H1 (cell line): ENCODE measurements at regions not wholly inside any gene's neighbourhood (a gene's known extent, or its start where the extent isn't known, plus 50 kb on each side); places are given as distances from the start of the nearest gene placed in this dataset.

Experiments used
- ATF2 ChIP-seq: IDR thresholded peaks from 2 replicates; pipeline ENCODE4 v1.6.1; 2012; ENCODE audit warnings: low read length, inconsistent platforms
- CBX5 ChIP-seq: fragments of 300-800, 300-1000 bp; sonication (generic); IDR thresholded peaks from 2 replicates; pipeline ENCODE4 v1.7.1; 2016; ENCODE audit warnings: antibody characterized with exemption, low read length, low read depth
- HDAC6 ChIP-seq: IDR thresholded peaks from one replicate; pipeline ENCODE4 v1.7.1; 2012; ENCODE audit warnings: low read depth, mild to moderate bottlenecking, inconsistent platforms, low read length, moderate library complexity
- KDM5A ChIP-seq: fragments of 200-600 bp; IDR thresholded peaks from 2 replicates; pipeline ENCODE4 v1.7.1; 2012; ENCODE audit warnings: mild to moderate bottlenecking, low read length, inconsistent platforms, mixed read lengths
- NRF1 ChIP-seq: IDR thresholded peaks from 2 replicates; pipeline ENCODE4 v1.6.1; 2011; ENCODE audit warnings: mild to moderate bottlenecking, low read depth, low read length, improper control_type of control experiment
- POLR2AphosphoS5 ChIP-seq: IDR thresholded peaks from 2 replicates; pipeline ENCODE4 v1.6.1; 2011; ENCODE audit warnings: low read depth, low read length
- POU5F1 ChIP-seq: IDR thresholded peaks from 2 replicates; pipeline ENCODE4 v1.6.1; 2011; ENCODE audit warnings: low read depth, mild to moderate bottlenecking, low read length, moderate library complexity
- SAP30 ChIP-seq: fragments of 300-600 bp; sonication (generic); IDR thresholded peaks from 2 replicates; pipeline ENCODE4 v1.7.1; 2012; ENCODE audit warnings: low read length, moderate library complexity, mild to moderate bottlenecking, inconsistent platforms; ENCODE audit not compliant: insufficient read depth, insufficient replicate concordance
- SIN3A ChIP-seq, 2 experiments: IDR thresholded peaks in 1 of 2; conservative IDR thresholded peaks in 1 of 2; 2 replicates each; pipeline ENCODE4 v1.6.1; 2011 to 2012; ENCODE audit warnings: low read length in 2 of 2, improper control_type of control experiment in 1 of 2, low read depth in 1 of 2, mild to moderate bottlenecking in 1 of 2
- SIX5 ChIP-seq: IDR thresholded peaks from 2 replicates; pipeline ENCODE4 v1.6.1; 2011; ENCODE audit warnings: mild to moderate bottlenecking, low read depth, low read length
- SUZ12 ChIP-seq: fragments of 200-600 bp; sonication (generic); IDR thresholded peaks from 2 replicates; pipeline ENCODE4 v1.6.1; 2012; ENCODE audit warnings: mild to moderate bottlenecking, inconsistent platforms, low read length, moderate library complexity, mixed read lengths

DNA sequence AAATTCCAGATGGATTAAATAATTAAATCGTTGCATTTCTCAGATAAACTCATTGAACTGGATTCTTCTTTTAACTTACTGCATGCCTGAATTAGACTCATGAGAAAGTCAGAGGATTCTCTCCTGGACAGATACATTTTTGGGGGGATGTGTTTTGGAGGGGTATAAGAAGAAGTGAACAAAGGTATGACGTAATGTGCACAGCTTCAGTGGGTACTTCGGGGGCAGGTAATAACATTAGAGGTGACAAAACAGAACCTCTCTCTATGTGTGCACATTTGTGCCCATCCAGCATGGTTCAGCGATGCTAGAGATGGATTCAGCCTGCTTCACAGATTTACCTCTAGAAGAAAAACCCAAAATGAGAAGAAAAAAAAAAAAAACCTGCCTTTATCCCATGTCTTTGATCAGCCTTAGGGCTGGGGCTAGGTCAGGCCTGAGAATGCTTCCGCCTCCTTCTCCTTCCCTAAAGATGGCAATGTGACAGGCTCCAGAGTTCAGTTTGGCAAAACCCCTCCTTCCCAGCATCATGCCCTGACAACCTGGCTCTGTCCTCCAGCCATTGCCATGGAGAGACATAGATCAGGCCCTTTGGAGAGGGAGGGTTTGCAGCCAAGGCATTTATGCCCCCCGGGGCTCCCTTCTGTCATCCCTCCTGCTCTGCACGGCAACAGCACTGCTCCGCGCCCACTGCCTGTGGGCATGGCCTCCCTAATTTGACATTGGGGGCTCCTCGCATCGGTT, 166.7 kb downstream of the KCNA5 start (continued):
- TF ChIP-seq CBX5 = no peak
- no peak for TF ChIP-seq ATF2
- TF ChIP-seq SIN3A (conservative IDR thresholded peaks at IDR 0.05 in 1 of 2, IDR thresholded peaks at IDR 0.05 in 1 of 2; ENCODE audit: low read depth in 1 of 2, low read length in 2 of 2) = no peak
- TF ChIP-seq KDM5A = no peak
- no peak for TF ChIP-seq SIX5
- TF ChIP-seq SAP30 = no peak
- no peak for TF ChIP-seq POU5F1
- TF ChIP-seq POLR2AphosphoS5 = no peak
- no peak for TF ChIP-seq SUZ12
- no peak for TF ChIP-seq HDAC6
- TF ChIP-seq NRF1 = no peak
